Left kidney (tissue), 1 donor: ENCODE measurements at regions not wholly inside any gene's neighbourhood (a gene's known extent, or its start where the extent isn't known, plus 50 kb on each side); places are given as distances from the start of the nearest gene placed in this dataset.

Experiments used
- DNase-seq: peaks from one replicate; pipeline ENCODE4 v3.0.0-alpha.2; 2013

GRCh38 chr1:221162939-221163338, 283.7 kb downstream of the HLX start:
- no peak for DNase-seq

GRCh38 chr1:221164029-221164428, 284.8 kb downstream of the HLX start:
- no peak for DNase-seq

DNA sequence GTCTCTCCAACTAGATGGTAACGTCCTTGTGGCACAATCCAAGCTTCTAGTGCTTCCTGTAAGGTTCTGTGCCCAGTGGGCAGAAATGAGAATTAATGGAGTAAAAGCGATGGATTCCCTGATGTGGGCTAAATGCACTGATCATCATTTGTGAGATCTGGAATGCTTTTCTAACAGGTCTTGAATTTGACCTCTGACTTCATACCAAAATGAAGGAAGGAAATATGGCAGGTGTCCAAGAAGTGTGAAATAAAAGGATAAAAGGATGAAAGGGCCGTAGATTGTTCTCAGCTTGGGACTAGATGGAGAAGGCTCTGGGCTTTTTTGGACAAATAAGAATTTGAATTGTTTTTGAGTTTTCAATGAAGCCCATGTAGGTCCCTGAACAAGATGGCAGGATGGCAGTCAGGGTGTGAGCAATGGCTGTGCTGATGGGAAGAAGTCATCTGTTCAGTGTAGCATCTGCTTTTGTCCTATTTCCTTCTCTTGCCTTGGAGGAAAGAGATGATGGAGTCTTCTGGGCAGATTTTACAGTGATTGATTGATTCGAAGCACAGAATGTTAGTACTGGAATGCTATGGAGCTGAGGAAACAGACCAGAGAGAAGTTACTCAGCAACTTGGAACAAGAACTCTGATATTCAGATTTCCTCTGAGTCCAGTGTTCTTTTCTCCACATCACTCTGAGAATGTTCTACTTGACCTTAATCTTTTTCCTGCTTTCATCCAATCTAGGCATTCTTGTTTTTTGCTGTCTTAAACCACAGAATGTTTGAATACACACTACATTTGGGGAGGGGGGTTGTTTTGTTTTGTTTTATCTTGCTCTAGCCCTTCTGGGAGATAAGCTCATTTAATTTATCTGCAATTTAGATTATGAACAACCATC, 286.0 kb downstream of the HLX start:
- no peak for DNase-seq

DNA sequence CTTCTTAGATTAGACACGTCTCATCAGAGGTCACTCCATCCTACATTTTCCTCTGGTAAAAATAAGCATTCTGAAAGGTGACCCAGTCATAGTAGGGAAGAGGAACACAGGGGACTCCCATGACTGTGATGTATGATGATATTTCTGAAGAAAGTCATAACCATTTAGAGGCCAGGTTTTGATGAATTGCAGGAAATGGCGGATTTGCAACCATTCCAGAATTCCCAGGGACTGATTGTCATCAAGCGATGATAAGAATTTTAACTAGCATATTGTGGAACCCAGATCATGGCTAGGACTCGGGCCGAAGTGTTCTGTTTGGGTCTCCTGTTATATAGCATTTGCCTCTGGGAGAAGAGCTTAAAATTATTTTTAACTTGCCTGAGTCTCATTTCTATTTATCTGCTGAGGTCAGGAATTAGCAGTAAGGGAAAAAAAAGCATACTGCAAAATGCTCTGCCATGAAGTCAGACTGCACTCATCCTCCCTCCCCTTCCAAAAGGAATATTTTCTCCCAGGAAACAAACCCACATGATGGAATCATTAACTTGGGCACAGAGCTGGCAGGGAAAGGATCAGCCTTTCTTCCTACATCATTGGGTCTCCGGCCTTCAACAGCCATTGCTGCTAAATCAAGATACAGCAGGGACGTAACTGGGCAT, 286.7 kb downstream of the HLX start:
- no peak for DNase-seq

- no peak for DNase-seq
These were observed 287.5 kb downstream of the HLX start for GRCh38 chr1:221166559-221167318.

- DNase-seq, result no peak
These were observed 290.2 kb downstream of the HLX start for GRCh38 chr1:221169447-221169889.

DNA sequence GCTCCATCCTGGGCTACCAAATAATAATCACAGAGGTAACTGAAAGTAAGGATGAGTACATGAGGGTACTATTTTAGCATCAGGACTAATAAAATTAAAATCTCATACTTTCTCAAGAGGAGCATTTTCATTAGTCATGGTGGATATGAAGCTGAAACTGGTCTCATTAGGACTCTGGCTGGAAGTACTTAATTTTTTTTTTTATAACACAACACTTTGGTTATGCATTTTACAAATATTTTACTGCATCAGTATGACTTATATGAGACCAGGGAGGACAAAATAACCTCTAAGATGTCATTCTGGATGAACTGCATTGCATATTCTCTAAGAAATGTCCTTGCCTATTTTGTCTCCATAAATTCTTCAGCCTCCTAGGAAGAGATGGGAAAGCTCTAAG, 290.9 kb downstream of the HLX start:
- DNase-seq, result no peak

DNA sequence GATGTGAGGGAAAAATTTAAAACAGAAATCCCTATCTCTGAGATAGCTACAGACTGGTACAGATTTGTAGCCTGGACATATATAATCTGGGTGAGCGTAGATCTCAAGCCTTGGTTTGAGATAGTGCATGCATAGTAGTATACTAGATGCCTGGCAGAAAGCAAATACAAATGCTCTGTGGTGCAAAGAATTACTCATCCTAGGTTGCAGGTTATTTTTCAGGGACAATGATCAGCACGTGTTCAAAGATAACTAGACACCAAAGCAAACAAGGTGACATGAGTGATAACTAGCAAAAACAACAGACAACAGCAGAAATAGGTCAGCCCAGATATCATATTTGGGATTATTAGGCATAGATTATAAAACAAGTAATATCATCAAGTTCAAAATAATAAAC, 292.5 kb downstream of the HLX start:
- no peak for DNase-seq

- no peak for DNase-seq
These were observed 293.6 kb downstream of the HLX start for GRCh38 chr1:221172841-221173240.

GRCh38 chr1:221174330-221174993, 295.2 kb downstream of the HLX start:
- no peak for DNase-seq

DNA sequence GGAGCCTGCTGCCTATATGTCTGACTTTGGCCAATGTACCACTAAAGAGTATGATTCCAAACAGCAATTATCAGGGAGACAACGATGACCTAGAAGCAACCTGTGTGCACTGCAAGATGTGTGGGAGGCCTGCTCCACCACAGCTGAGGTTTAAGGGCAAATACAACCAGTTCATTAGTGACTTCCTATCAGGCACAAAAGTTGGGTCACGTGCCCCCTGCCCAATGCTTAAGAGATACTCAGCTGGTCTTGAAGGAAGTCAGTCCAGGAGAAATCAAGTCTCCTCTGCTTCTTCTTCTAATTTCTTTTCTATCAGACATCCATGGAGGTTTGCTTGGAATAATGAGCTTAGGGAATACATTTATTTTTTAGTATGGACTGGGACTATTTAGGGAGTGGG, 296.0 kb downstream of the HLX start:
- no peak for DNase-seq

GRCh38 chr1:221180704-221181368, 301.6 kb downstream of the HLX start:
- peak; percentile 29 for DNase-seq

DNA sequence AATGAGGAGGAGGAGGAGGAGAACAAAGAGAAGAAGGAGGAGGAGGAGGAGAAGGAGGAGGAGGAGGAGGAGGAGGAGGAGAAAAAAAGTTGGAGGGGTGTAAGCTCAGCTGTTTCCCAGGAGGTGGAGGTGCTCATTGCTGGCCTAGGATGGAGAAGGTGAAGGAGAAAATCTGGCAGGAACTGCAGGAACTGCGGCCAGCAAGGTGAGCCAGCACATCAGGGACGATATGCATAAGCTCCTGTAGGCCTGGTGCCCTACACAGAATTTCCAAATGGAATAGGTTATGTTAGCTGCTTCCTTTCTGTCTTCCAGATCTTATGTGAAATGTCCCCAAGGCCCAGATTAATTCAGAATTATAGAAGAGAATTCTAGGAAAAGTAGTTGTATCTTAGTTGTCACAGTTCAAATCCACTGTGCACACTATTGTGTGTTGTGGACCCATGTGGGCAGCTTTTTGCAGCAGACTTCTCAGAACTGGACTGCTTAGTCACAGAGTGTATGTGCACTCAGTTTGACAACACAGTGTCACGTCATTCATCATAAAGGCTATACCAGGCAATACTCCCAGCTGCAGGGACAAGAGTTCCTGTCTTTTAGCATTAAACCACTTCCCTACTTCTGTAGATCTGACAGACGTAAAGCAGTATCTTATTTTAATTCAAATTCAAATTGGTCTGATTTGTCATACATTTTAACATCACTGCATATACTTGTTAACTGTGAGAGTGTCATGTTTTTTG, 303.7 kb downstream of the HLX start:
- DNase-seq, result no peak

DNA sequence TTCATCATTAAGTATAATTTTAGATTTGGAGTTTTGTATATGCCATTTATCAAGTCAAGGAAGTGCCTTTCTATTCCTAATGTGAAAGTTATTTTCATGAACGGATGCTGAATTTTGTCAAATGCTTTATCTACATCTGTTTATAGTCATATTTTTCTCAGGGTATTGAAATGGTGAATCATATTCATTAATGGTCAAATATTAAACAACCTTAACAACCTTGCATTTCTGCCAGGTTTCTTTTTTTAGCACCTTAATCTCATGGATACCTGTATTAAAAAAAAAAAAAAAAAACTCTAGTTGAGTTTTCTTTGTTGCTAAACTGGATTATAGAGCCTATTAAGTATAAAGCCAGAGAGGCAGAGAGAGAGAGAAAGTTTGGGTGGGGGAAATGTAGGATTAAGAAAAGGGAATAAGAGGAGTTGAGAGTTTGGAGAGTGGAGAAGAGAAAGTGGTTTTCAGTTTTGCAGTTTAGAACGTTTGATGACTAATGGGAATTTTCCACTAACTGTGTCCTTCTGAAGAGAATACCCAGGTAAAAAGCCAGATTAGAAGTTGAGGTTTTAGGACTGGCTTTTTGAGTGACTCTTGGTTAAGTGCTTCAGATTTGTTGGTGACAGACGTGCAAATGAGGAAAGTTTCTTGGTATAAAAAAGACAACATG, 305.0 kb downstream of the HLX start:
- DNase-seq, result no peak

- DNase-seq, result no peak
These were observed 307.9 kb downstream of the HLX start for GRCh38 chr1:221187174-221187573.

DNA sequence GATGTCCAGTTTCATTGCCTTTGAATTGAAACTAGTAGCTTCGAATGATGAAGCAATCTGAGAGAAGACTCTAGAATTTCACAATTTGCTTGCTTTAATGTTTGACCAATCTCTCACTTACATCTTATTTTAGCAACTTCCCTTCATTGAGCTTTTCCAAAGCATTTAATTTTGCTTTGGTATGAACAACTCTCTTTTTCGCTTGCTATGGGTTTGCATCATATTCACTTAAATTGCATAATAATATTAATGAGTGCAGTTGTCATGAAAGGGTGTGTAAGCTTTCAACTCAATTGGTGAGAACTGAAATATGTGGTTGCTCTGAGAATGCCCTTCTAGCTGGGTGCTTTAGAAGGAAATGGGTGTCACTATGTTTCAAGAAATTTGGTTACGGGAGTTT, 309.2 kb downstream of the HLX start:
- no peak for DNase-seq

DNA sequence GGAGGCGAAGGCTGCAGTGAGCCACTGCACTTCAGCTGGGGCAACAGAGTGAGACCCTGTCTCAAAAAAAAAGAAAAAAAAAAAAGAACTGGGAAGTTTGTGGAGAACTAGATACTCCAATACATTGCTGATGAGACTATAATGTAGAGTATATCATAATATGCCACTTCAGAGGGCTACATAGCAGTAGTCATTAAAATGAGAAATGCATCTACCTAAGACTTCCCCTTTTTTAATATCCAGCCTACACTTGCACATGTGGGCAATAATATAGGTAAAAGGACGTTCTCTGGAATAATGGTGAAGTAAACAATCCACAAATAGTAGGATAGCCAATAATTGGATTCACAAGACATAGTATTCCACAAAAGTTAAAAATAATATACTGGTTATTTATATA, 311.0 kb downstream of the HLX start:
- DNase-seq, result no peak

DNA sequence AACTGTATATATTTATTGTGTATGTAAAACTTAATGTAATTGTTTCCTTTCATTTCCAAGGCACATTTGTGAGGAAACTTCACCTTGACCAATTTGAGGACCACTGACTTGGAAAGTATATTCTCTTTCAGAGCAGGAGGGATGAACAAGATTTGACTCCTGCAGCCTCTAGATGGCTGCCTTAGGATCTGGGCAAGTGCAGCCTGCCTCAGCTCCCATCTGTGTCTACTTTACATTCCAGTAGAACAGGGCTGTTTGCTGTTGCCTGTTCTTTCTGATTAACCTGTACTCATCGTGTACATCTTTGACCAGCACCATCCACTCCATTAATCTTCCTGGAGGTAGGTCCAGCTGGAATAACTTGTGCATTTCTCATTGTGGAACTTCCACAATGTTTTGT, 312.8 kb downstream of the HLX start:
- no peak for DNase-seq

GRCh38 chr1:221200464-221200863, 321.2 kb downstream of the HLX start:
- DNase-seq, result no peak

DNA sequence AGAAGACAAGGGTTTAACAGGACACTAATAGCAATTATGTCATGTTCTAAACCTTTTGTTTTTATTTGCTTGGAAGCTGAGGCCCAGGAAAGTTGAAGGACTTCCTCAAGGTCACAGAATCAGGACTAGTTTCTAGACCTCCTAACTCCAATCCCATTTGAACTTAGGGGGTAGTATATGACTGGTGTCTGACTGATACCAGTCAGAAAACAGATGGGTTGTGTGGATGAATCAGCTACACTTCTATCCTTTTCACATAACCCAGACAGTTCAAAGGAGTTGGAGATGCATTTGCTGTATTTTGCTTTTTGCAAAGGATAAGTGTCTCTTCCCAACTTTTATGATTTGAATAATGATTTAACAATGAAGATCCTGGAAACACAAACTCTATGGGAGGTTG, 322.5 kb downstream of the HLX start:
- no peak for DNase-seq
